ENCODE measurements at regions not wholly inside any gene's neighbourhood (a gene's known extent, or its start where the extent isn't known, plus 50 kb on each side); places are given as distances from the start of the nearest gene placed in this dataset.

DNA sequence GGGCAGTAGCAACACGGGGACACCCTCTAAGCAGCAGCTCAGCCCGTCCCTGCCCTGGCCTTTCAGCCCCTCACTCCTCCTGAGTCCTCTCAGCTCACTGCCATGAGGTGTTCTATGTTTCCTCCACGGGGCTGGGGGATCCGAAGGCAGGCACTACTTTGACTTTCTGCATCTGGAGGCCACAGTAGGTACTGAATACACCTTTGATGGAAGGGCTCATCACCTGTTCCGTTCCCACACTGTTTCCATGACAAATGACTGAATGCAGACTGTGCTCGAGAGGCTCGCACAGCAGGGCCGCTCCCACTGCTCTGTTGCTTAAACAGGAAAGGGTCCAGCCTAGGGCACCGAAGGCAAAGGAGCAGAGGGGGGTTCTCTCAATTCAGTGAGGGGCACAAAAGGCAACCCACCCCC lies 77.6 kb upstream of the DNAH14 start:
- DNase-seq: no peak
- no peaks in the 10 kb centered on the region for H3K4me1 Mint-ChIP-seq (ENCODE audit: low read depth)
- H3K4me3 Mint-ChIP-seq: no peak overlapping the region
- H3K9me3 Mint-ChIP-seq: no peaks in the 10 kb centered on the region
- H3K27me3 Mint-ChIP-seq (ENCODE audit: low read depth): peaks cover 7% of the 10 kb centered on the region
- CTCF ChIA-PET: interaction anchor here (0.6 to 4.5 kb wide), 28 partner anchors 10 to 428 kb away, joined by 3 to 63 read pairs (median 5); no protein-coding TSS in a partner anchor
- no peak overlapping the region for H3K27ac Mint-ChIP-seq
- intact Hi-C loops (cut with micrococcal nuclease): loop anchor here (1.0 kb wide), 3 partner anchors 151 to 339 kb away; no protein-coding TSS in a partner anchor
- H3K36me3 Mint-ChIP-seq (ENCODE audit: low read depth): no peaks in the 10 kb centered on the region

DNA sequence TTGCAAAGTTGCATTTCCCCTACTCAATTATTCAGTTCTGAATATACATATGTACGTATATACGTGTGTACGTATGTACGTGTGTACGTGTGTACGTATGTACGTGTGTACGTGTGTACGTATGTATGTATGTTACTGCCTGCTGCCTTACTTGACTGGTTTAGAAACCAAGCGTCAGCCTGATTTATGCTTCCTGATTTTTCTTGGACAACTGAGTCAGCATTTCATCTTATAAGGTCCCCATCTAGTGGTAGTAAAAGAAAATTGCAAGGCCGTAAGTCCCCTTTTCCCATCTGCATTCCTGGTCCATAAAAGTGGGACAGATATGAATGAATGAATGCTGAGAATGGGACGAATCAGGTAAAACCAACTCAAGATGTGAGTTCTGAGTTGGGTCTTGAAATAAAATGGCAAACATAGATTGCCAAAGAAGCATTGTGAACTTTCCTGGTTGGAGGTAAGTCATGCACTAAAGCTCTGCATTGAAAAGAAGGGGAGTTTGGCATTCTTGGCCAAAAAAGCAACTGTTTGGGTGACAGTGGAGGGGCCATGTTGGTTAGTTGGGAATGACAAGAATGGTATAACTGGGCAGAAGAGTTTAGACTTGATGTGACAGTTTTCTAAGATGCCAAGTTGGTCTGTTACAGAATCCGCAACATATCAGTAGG lies 76.4 kb upstream of the DNAH14 start:
- H3K4me3 Mint-ChIP-seq: no peak overlapping the region
- intact Hi-C loops (cut with micrococcal nuclease): no loop called here
- no peak for DNase-seq
- CTCF ChIA-PET: interaction anchor here (0.6 to 4.5 kb wide), 9 partner anchors 18 to 339 kb away, joined by 3 to 63 read pairs (median 6); no protein-coding TSS in a partner anchor
- no peaks in the 10 kb centered on the region for H3K4me1 Mint-ChIP-seq (ENCODE audit: low read depth)
- H3K9me3 Mint-ChIP-seq: no peaks in the 10 kb centered on the region
- H3K36me3 Mint-ChIP-seq (ENCODE audit: low read depth): no peaks in the 10 kb centered on the region
- peaks cover 7% of the 10 kb centered on the region for H3K27me3 Mint-ChIP-seq (ENCODE audit: low read depth)
- H3K27ac Mint-ChIP-seq: no peak overlapping the region

DNA sequence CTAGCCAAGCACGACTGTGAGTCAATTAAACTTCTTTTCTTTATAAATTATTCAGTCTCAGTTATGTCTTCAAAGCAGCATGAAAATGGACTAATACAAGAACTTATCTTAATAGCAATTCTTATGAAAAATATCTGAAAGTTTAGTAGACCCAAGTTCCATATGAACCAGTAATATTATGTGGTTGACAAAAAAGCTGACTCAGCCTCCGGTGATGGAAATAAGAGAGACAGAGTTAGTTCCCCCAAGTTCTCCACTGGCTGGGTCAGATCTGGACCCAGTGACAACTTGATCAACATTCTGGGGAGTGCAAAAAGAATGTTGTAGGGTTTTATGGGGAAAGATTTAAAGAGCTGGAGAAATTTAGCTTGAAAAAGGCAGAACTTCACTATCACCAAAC lies 72.5 kb upstream of the DNAH14 start:
- Mint-ChIP-seq H3K9me3 (no peaks in the 10 kb centered on the region), H3K36me3 (ENCODE audit: low read depth) (no peaks in the 10 kb centered on the region), H3K4me3 (no peak overlapping the region), H3K27me3 (ENCODE audit: low read depth) (peaks cover 15% of the 10 kb centered on the region), H3K27ac (no peak overlapping the region), H3K4me1 (ENCODE audit: low read depth) (no peaks in the 10 kb centered on the region)
- CTCF ChIA-PET: interaction anchor here (1.1 to 1.2 kb wide), 2 partner anchors 213 to 343 kb away, joined by 4 to 8 read pairs; no protein-coding TSS in a partner anchor
- intact Hi-C loops (cut with micrococcal nuclease): no loop called here
- no peak for DNase-seq

DNA sequence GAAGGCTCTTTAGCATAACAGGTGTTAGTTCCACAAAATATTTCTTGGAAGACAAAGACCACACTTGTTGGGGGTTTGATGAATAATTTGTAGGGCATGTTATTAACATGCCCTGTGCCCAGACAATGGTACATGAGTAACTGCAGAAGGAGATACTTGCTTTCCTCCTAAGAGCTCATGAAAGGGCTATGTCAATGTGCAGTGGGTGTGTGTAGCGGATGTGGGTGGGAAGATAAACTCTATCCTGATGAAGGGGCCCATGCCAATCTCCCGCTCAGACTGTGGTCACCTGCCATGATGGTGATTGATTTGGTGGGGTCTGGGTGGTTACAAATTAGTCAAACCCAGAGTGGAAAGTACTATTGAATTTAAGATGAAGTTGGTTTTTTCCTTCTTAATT lies 69.8 kb upstream of the DNAH14 start:
- DNase-seq: no peak
- no peak overlapping the region for H3K27ac Mint-ChIP-seq
- peaks cover 1% of the 10 kb centered on the region for H3K36me3 Mint-ChIP-seq (ENCODE audit: low read depth)
- intact Hi-C loops (cut with micrococcal nuclease): no loop called here
- CTCF ChIA-PET: no interaction called here
- no peaks in the 10 kb centered on the region for H3K9me3 Mint-ChIP-seq
- no peak overlapping the region for H3K4me3 Mint-ChIP-seq
- H3K27me3 Mint-ChIP-seq (ENCODE audit: low read depth): peaks cover 11% of the 10 kb centered on the region
- H3K4me1 Mint-ChIP-seq (ENCODE audit: low read depth): no peaks in the 10 kb centered on the region

DNA sequence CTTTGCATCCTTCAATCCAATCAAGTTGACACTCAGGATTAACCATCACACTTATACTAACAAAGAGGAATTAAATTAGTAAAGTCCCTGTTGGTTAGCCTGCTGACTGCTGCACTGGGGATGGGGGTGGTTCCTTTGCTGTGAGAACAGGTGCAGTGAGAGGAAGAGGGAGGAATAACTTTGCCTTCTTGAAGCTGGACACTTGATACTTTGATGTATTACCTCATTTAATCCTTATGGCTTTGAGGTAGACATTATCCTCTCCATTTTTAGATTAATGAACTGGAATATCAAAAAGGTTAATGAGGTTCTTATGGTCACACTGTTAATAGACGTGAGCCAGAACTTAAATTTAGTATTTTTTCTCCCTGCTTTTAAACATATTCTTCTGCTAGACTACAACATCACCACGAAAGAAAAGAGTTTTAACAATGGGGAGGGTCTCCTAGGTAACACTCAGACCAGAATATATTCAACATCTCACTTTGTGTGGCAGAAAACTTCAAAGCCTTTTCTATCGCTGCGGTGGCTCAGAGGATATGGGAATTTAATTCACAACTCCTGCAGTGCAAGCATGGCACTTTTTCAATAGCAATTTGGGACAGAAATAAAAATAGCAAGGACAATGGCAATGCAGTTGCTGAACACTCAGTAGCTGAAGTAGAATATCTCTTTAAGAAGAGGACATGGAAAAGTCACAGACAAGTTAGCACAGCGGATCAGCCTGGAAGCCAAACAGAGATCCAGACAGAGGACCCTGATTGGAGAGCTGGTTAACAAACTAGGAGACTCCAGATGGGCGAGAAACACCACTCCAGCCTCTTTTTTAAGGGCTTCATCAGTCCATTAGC lies 68.8 kb upstream of the DNAH14 start:
- CTCF ChIA-PET: interaction anchor here (3.2 kb wide), 1 partner anchor 10 kb away, joined by 13 read pairs; no protein-coding TSS in a partner anchor
- no peaks in the 10 kb centered on the region for H3K9me3 Mint-ChIP-seq
- intact Hi-C loops (cut with micrococcal nuclease): no loop called here

DNA sequence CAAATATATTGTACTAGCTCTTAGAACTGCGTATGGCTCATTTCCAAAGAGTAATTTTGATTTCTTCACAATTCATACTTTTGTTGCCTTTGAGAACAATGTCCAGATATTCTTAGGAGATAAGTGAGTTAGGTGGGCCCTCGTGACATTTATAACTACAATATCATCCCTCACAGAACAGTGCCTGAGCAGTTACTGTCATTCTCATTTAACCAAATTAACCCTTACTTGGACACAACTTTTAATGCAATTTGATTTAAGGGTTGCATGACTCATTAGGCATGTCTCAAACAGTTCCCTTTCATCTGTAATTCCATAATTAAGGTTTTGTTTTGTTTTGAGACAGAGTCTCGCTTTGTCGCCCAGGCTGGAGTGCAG lies 68.1 kb upstream of the DNAH14 start:
- peaks cover 12% of the 10 kb centered on the region for H3K27me3 Mint-ChIP-seq (ENCODE audit: low read depth)
- no peak overlapping the region for H3K4me3 Mint-ChIP-seq
- CTCF ChIA-PET: interaction anchor here (3.2 kb wide), 1 partner anchor 10 kb away, joined by 13 read pairs; no protein-coding TSS in a partner anchor
- H3K27ac Mint-ChIP-seq: no peak overlapping the region
- H3K9me3 Mint-ChIP-seq: no peaks in the 10 kb centered on the region
- H3K36me3 Mint-ChIP-seq (ENCODE audit: low read depth): peaks cover 1% of the 10 kb centered on the region
- H3K4me1 Mint-ChIP-seq (ENCODE audit: low read depth): no peaks in the 10 kb centered on the region
- DNase-seq: no peak
- intact Hi-C loops (cut with micrococcal nuclease): no loop called here

More for the DNA sequence above, 68.8 kb upstream of the DNAH14 start:
- H3K27ac Mint-ChIP-seq: no peak overlapping the region
- no peak overlapping the region for H3K4me3 Mint-ChIP-seq
- DNase-seq: no peak
- H3K27me3 Mint-ChIP-seq (ENCODE audit: low read depth): peaks cover 13% of the 10 kb centered on the region
- H3K4me1 Mint-ChIP-seq (ENCODE audit: low read depth): no peaks in the 10 kb centered on the region
- peaks cover 1% of the 10 kb centered on the region for H3K36me3 Mint-ChIP-seq (ENCODE audit: low read depth)

DNA sequence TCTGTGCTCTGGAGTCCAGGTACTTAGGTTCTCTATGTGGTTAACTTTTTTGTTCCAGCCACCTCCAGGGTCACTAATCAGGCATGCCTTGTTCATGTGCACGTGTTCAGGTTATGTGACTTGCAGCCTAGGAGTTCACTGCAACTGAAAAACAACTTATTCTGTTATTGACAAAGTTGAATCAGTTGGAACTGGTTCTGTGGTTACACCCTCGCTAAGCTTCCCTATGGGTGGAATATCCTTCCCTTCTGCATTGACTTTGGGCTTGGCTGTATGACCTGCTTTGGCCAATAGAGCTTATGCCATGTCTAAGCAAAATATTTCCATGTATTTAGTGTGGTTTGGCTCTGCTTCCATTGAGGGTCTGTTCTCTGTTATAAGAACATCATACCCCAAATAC lies 66.0 kb upstream of the DNAH14 start:
- Mint-ChIP-seq H3K27me3 (ENCODE audit: low read depth) (peaks cover 12% of the 10 kb centered on the region), H3K27ac (no peak overlapping the region), H3K9me3 (no peaks in the 10 kb centered on the region), H3K4me1 (ENCODE audit: low read depth) (no peaks in the 10 kb centered on the region), H3K4me3 (no peak overlapping the region), H3K36me3 (ENCODE audit: low read depth) (peaks cover 1% of the 10 kb centered on the region)
- CTCF ChIA-PET: interaction anchor here (0.6 to 3.2 kb wide), 2 partner anchors 12 to 375 kb away, joined by 3 to 13 read pairs; no protein-coding TSS in a partner anchor
- intact Hi-C loops (cut with micrococcal nuclease): no loop called here
- DNase-seq: no peak

DNA sequence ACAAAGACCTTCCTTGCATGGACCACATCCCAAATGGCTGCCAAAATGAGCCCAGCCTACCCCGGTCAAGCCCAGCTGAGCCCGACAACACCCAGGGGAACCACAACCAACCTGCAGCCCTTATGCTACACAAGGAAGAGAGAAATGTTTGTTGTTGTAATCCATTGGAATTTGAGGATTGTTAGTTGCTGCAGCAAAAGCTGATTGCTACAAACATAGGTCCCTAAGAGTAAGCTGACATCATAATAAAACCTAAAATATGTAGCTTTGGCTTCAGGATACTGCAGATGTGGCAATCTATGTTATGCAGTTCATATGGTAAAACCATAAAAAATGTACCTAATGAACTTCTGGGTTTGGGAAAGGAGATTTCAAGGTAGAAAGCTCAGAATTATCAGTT lies 65.5 kb upstream of the DNAH14 start:
- CTCF ChIA-PET: interaction anchor here (0.6 to 3.2 kb wide), 2 partner anchors 13 to 375 kb away, joined by 3 to 13 read pairs; no protein-coding TSS in a partner anchor
- H3K27ac Mint-ChIP-seq: no peak overlapping the region
- H3K36me3 Mint-ChIP-seq (ENCODE audit: low read depth): peaks cover 1% of the 10 kb centered on the region
- H3K27me3 Mint-ChIP-seq (ENCODE audit: low read depth): peaks cover 15% of the 10 kb centered on the region
- H3K4me1 Mint-ChIP-seq (ENCODE audit: low read depth): no peaks in the 10 kb centered on the region
- H3K4me3 Mint-ChIP-seq: no peak overlapping the region
- intact Hi-C loops (cut with micrococcal nuclease): no loop called here
- DNase-seq: no peak
- no peaks in the 10 kb centered on the region for H3K9me3 Mint-ChIP-seq

DNA sequence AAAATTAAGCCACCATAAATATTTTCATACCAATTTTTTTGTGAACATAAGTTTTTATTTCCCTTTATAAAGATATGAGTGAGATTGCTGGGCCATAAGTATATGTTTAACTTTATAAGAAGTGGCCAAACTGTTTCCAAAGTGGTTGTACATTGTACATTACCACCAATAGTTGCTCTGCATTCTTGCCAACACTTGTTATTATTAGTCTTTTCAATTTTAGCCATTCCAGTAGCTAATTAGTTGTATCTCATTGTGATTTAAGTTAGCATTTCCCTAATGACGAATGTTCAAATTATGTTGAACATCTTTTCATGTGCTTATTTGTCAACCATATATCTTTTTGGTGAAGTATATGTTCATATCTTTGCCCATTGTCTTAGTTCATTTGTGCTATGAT lies 64.0 kb upstream of the DNAH14 start:
- Mint-ChIP-seq H3K9me3 (no peaks in the 10 kb centered on the region), H3K27me3 (ENCODE audit: low read depth) (peaks cover 9% of the 10 kb centered on the region), H3K27ac (no peak overlapping the region), H3K36me3 (ENCODE audit: low read depth) (peaks cover 1% of the 10 kb centered on the region), H3K4me1 (ENCODE audit: low read depth) (no peaks in the 10 kb centered on the region), H3K4me3 (no peak overlapping the region)
- intact Hi-C loops (cut with micrococcal nuclease): no loop called here
- CTCF ChIA-PET: interaction anchor here (1.0 kb wide), 1 partner anchor 14 kb away, joined by 3 read pairs; no protein-coding TSS in a partner anchor
- DNase-seq: no peak

DNA sequence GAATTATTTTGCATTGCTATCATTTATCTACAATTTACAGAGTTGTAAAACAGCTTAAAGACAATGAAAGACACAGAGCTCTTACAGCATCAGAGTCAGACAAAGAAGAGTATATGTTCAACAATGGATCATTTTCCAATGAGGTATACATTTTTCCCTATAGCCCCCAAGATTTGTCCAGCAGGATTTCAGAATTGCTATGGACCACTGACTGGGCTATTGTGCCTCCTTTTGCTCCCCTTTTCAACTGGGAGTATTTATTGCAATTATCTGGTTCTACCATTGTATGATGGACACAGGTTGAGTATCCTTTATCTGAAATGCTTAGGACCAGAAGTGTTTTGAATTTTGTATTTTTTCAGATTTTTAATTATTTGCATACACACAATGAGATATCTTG lies 62.5 kb upstream of the DNAH14 start:
- intact Hi-C loops (cut with micrococcal nuclease): no loop called here
- CTCF ChIA-PET: no interaction called here
- no peak for DNase-seq
- H3K36me3 Mint-ChIP-seq (ENCODE audit: low read depth): peaks cover 1% of the 10 kb centered on the region
- H3K9me3 Mint-ChIP-seq: no peaks in the 10 kb centered on the region
- no peak overlapping the region for H3K4me3 Mint-ChIP-seq
- H3K27ac Mint-ChIP-seq: no peak overlapping the region
- H3K4me1 Mint-ChIP-seq (ENCODE audit: low read depth): no peaks in the 10 kb centered on the region
- peaks cover 7% of the 10 kb centered on the region for H3K27me3 Mint-ChIP-seq (ENCODE audit: low read depth)

DNA sequence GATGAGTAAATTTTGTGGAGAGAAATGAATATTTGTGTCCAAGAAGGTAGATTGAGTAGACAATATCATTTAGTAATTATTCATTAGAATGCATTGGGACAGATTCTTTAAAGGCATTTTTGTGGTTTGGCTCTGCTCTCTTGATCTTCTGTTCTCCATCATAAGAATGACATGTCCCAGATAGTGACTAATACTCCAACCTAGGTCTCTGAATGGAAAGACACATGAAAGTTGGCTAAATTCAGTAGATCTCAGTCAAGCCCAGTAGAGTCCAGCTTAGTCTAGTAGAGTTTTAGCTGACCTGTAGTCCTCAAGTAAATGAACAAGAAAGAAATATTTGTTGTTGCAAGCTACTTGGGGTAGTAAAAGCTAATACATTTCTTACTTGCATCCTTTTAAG lies 61.8 kb upstream of the DNAH14 start:
- H3K4me3 Mint-ChIP-seq: no peak overlapping the region
- no peaks in the 10 kb centered on the region for H3K9me3 Mint-ChIP-seq
- DNase-seq: no peak
- no peak overlapping the region for H3K27ac Mint-ChIP-seq
- CTCF ChIA-PET: no interaction called here
- intact Hi-C loops (cut with micrococcal nuclease): no loop called here
- peaks cover 6% of the 10 kb centered on the region for H3K27me3 Mint-ChIP-seq (ENCODE audit: low read depth)
- no peaks in the 10 kb centered on the region for H3K4me1 Mint-ChIP-seq (ENCODE audit: low read depth)
- H3K36me3 Mint-ChIP-seq (ENCODE audit: low read depth): peaks cover 1% of the 10 kb centered on the region

DNA sequence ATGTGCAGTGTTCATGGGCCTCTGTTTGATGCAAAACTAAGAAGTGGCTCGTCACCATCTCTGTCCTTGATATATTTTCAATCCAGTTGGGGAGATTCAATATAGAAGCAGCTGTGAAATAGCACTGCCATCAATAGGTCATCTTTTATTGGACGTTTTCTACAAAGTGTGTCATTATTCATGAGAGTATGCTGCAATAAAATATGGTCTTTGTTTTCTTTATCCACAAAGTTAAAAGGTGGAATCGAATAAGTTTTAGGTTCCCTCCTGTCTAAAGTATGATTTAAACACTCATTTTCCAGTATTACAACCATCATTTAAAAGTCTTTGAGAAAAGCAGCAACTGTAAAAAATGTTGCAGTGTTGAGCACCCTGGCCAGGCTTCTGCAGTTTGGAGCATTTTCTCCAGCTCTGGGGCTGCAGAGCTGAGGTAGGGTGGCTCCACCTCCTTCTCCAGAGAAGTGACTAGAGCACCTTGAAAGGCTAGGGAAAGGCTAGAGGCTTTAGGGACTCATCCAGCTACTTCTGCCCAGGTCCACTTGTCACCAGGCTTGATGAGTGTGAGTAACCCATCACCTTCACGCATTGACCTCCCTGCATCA lies 56.5 kb upstream of the DNAH14 start:
- intact Hi-C loops (cut with micrococcal nuclease): no loop called here
- Mint-ChIP-seq H3K4me1 (ENCODE audit: low read depth) (no peaks in the 10 kb centered on the region), H3K27me3 (ENCODE audit: low read depth) (peaks cover 18% of the 10 kb centered on the region), H3K9me3 (no peaks in the 10 kb centered on the region), H3K27ac (no peak overlapping the region), H3K36me3 (ENCODE audit: low read depth) (no peaks in the 10 kb centered on the region), H3K4me3 (no peak overlapping the region)
- no peak for DNase-seq
- CTCF ChIA-PET: no interaction called here
